Epidermal melanocyte (primary cell): ENCODE measurements at regions not wholly inside any gene's neighbourhood (a gene's known extent, or its start where the extent isn't known, plus 50 kb on each side); places are given as distances from the start of the nearest gene placed in this dataset.
"Not testable (repeated sequence)": the region's sequence is repeated elsewhere in the genome, so short reads cannot be mapped to it uniquely, and the experiment has no call there.

Source experiments
- DNase-seq: peaks from one replicate; pipeline ENCODE4 v3.0.0; 2011; ENCODE audit warnings: low spot score; ENCODE audit not compliant: insufficient read length

DNA sequence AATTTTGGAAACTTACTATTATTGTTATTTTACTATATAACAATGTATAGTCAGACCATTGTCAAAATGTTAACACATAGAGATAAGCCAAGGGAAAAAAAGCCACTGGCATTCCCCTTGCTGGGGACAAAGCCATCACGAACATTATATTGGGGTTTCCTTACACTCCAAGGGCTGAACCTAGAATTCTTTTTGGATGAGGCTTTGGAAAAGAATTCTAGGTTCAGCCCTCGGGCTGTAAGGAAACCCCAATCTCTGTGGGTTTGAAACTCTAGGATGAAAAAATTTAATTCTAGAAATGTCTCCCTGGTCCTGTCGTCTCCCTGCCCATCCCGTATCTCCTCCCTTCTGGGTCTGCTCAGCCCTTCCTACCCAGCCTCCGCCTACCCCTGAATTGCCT is 67.0 kb upstream of the SMAD6 start:
- no peak for DNase-seq

DNA sequence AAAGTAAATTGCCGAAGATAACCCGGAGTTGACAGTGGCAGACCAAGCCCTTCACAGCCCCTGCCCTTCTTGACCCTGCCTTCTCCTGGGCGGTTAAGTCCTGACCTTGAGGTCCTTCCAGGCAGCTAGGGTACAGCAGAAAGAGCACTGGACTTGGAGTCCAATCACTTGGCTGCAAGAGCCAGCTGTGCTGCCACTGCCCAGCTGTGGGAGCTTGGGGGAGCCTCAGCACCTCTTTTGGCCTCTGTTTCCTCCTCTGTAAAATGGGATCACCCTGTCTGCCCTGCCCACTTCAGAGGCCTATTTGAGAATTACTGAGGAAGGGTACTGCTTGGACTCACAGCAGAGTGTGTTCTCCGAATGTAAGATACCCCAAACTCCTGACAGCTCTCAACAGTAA is 66.2 kb upstream of the SMAD6 start:
- DNase-seq, result no peak

DNA sequence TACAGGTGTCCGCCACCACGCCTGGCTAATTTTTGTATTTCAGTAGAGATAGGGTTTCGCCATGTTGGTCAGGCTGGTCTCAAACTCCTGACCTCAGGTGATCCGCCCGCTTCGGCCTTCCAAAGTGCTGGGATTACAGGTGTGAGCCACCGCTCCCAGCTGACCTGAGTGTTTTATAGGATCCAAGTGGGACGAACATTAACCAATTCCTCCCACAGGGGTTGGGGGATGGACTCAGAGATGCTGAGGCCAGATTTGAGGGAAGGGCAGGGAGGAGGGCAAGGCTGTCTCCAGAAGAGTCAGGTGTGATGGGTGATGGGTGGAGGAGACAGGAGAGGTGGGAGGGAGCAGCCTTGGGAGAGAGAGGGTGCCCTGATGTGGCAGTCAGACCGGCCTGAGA is 65.0 kb upstream of the SMAD6 start:
- not testable (repeated sequence) for DNase-seq

DNA sequence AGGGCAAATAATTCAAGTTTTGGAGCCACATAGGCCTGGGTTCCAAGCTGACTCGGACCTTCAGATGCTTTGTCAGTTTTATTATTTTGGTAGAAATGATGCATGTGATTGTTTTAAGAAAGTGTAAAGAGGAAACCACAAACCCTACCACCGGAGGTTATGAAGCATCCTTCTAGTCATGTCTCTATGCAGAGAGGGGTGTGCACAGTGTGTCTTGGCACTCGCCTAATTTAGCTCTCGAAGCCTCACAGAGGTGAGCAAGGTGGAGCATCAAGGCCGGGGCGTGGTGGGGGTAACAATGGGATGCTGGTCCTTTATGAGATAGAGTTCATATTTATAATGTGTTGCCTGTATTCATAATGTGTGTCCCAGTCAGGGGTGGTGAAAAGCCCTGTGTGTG is 63.7 kb upstream of the SMAD6 start:
- DNase-seq, result no peak

DNA sequence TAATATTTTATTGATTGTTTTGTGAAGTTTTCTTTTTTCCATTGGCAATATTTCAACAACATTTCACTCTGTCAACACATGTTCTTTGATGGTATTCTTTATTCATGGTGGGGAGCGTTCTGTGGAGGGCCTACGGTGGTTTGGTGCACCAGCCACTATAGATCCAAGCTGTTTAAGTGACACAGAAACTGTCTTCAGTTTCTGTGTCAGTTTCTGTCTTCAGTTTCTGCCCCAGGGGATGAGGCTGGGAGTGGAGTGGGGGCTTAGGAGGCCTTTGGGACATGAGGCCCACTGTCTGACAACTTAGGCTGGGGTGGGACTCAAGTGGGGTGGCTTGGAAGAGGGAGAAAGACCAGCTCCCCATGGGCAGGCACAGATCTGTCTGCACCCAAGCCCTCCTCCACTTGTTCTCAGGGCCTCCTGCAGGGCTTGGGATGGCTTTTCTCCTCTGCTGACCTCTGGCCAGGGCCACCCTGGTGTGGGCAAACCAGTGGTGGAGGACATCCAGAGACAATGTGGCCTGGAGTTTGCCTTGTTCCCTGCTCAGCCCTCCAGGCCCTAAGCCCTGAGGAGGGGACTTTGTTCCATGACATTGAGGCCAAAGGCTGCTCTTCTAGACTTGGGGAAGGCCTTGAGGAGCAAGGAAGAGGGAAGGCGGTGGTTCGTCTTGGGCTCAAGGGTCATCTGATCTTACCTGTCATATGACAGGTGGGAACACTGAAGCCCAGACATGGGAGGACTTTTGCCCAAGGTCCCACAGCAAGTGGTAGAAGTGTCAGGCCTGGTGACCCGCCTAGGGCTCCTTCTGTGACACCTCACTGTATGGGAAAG is 60.3 kb upstream of the SMAD6 start:
- DNase-seq, result no peak

DNA sequence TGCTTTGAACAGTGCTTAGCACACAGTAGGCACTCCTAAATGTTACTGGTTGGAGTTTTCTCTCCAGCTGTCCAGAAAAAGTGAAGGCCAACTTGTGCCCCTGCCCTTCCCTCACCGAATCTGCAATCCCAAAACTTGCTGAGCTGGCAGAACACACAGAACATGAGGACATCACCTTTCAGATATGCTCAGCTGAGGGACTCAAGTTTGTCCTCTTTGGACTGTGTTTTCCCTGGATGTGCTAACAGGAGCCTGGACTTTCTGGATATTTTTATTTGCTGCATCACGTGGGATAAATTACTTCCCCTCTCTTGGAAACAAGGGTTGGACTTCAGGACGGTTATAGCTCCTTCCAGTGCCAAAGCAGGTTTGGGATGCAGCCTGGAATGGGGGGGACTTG is 59.5 kb upstream of the SMAD6 start:
- no peak for DNase-seq

DNA sequence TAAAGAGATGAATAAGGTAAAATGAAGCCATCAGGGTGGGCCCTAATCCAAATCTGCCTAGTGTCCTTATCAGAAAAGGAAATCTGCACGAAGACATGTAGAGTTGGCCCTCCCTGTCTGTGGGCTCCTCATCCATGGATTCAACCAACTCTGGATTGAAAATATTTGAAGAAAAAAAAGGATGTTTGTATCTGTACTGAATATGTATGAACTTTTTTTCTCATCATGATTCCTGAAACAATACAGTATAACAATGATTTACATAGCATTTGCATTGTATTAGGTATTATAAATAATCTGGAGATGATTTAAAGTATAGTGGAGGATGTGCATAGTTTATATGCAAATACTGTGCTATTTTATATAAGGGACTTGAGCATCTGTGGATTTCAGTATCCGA is 59.0 kb upstream of the SMAD6 start:
- DNase-seq, result no peak

DNA sequence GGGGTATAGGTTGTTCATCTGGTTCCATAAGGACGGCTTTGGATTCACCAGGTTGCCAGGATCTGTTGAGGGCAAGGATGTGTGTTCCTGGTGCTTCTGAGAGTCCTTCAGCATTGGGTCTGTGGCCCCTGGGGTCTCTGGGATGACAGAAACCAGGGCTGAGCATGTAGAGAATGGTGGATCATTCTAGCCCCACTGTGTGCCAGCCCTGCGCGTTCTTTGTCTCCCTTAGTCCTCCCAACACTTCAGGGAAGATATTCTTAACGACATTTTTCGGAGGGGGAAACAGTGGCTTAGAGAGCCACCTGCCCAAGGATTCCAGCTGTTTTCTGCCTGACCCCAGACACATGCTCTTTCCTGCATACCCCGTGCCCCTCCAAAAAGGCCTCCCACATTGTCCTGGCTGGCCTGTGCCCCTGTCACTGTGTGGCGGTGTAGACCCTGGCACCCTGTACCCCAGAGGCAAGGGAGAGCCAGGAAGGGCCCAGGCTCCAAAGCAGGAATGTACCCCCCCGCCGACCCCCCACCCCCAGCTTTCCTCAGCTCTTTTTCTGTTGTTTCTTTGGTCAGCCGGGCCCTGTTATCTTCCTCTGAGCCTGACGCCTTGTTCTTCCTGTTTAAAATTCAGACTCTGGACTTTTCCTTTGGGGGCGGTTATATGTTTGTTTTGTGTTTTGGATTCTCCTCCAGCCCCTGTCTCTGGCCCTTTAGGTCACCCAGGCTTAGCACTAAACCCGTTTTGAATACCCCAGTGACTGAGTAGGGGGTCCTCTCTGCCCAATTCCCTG is 57.8 kb upstream of the SMAD6 start:
- no peak for DNase-seq

DNA sequence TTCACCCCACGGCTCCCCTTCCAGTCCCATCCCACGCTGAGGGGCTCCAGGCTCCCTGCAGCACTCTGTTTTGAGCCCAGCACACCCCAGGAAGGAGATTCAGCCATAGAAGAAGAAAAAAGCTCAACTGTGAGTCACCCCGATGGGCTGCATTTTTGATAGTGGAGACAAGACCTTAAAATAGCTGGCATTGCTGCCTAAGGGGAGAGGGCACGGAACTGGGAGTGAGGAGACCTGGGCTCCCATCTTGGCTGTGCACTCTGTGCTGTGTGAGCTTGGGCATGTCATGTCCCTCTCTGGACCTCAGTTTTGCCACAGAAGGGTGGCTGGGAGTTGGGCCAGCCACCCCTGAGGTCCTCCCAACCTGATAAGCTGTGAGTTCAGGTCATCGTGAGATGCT is 57.2 kb upstream of the SMAD6 start:
- DNase-seq, result no peak

DNA sequence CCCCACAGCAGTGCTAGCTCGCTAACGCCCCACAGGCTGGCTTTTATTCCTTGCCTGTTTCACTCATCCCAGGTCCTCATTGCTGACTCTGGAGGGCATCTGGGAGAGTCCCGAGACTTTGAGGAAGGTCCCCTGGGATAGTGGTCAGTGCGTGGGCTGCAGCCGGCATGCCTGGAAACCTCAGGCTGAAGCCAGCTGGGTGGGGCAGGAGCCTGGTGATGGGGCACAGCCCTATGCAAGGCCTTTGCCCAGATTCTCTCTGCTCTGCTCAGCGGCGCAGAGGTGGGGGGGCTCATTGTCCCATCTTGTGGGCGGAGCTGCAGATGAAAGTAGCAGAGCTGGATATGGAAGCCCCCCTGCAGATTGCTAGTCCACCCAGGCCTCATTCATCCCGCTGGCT is 55.7 kb upstream of the SMAD6 start:
- DNase-seq, result no peak

DNA sequence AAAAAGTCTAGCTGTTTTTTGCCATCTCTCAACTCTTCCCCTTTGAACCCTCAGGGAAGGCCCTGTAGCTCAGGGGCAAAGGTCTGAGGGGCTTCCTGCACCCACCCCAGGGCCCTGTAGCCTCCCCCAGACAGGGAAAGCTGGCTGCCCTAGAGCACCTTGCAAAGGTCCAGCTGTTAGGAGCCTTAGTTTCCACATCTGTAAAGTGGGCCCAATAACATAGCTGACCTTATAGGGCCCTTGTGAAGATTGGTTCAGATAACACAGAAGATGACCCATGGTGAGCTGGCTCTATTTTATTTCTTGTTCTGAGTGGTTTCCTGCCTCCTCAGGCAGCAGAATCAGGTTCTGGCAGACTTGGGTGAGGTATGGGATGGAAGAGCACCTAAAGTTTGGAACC is 55.2 kb upstream of the SMAD6 start:
- DNase-seq, result no peak

DNA sequence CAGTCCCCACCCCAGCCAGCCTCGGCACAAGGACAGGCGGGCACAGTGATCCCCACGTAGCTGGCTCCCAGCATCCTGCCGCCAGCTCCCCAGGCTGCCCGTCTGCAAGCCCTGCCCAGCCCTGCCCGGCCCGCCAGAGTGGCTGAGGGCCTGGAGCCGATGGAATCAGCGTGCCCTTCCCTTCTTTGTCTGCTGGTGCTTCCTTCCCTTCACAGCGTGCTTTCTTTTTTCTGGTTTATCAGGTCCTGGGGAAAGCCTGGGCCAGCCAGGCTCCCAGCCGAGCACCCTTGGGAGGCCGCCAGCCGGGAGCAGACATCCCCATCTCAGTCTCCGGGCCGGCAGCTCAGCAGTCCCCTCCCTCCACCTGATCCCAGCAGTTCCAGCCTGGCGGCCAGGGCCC is 54.7 kb upstream of the SMAD6 start:
- DNase-seq, result no peak

DNA sequence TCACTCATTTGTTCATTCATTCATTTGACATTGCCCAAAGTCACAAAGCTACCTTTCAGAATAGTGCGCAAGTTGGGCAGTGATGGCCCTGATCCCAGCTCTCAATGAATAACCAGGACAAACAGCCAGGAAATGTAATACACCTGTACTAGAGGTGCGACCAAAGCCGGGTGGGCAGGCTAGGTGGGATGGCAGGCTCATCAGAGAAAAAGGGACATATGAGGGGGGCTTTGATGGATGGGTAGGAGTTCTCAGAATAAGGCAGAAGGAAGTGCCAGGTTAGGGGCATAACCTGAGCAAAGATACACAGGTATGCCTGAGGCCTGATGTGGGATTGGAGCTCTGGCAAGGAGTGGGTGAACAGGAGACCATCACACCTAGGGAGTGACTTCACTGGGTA is 53.4 kb upstream of the SMAD6 start:
- DNase-seq, result no peak

DNA sequence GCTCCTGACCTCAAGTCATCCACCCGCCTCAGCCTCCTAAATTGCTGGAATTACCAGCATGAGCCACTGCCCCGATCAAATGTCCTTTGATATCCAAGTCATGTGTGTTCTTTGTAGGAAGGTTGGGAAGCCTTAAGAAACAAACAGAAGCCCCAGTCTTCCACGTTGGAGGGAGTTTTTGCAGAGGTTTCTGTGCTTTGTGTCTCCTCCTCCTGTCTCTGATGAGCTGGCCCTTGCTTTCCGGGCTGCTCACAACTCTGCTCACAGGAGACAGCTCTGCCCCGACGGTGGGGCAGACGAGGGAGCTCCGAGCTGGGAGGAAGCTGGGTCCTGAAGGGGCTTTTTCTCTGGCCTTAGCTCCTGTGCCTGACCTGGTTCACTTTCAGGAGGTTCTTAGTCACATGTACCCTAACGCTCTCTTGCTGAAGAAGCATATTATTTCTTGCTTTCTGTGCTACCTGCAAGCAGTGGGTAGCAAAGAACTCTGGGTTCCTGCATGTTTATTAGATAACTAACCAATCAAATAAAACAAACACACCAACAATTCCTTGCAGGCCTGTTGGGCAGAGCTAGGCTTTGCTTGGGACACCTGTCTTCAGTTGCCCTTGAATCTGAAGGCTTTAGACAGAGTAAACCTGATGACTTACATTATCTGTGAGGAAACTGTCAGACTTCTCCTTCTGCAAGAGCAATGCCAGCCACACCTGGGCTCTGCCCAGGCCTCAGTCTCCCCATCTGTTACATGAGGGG is 52.6 kb upstream of the SMAD6 start:
- no peak for DNase-seq

DNA sequence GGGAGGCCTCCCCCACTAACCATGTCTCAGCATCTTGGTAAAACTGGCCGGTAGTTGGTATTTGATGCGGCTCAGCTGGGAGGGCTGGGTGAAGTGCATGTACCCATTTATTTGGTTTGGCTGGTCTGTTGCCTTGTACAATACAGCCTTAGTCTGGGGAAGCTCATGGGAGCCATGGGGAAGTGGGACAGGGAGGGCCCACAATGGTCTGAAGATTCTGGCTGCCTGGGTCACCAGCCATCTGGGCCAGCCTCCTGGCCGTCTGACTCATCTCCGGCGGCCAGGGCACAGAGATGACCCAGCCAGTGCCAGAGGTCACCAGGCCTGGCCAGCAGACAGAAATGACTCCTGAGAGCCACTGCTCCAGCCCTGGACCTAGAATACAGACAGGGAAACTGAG is 51.6 kb upstream of the SMAD6 start:
- no peak for DNase-seq

DNA sequence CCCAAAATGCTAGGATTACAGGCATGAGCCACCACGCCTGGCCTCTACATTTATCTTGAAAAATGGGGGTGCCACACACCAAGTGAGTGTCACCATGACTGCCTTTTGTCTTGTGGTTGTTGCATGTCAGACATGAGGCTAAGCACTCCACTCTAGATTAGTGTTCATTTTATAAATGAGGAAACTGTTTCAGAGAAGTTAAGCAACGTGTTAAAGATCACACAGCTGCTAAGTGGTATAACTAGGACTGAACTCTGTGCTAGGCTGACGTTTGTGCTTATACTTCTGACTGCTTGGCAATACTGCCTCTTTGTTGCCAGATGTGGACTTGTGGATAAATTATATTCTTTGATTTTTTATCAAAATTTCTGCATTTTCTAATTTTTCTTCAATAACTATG is 50.8 kb upstream of the SMAD6 start:
- DNase-seq, result no peak

DNA sequence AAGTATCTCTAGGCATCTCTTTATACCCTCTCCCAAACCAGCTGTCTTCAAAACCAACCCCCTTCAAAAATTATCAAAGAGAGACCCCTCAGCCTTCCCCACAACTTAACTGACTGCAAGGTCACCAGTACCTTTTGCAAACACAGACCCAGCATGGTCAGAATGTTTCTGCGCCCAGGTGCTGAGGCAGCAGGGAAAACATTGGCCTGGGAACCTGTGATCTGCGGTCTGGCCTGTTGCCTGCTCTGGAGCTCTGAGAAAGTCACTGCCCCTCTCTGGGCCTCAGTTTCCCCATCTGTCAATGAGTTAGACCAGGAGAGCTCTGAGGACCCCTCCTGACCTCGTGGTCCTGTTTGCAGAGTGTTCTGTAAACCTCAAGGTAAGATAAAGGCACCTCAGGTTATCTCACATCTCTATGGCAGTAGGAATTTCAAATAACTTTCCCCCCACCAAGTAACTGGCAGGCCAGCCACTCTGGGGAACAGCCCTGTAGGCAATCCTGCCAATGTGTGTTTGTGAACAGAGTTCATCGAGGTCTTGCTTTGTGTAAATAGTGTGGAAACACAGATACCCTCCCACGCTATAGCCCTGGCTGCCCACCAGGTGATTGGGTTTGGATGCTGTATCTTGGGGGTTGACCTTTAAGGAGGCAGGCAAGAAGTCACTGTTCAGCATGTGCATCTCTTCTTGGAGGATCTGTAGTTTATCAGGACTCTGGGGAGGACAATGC is 50.0 kb upstream of the SMAD6 start:
- DNase-seq, result no peak
